HG02588 (cell line): ENCODE measurements at regions not wholly inside any gene's neighbourhood (a gene's known extent, or its start where the extent isn't known, plus 50 kb on each side); places are given as distances from the start of the nearest gene placed in this dataset.

Source experiments
- ATAC-seq: cut with Tn5 transposase; IDR thresholded peaks from one replicate; pipeline ENCODE4 v1.9.1; 2021; ENCODE audit warnings: mild to moderate bottlenecking, moderate library complexity; ENCODE audit not compliant: unreplicated experiment

- ATAC-seq, result no peak
These were observed 58.9 kb downstream of the IRX1 start for GRCh38 chr5:3654515-3654914.

GRCh38 chr5:3656803-3657202 lies 61.2 kb downstream of the IRX1 start:
- ATAC-seq, result no peak

- ATAC-seq, result no peak
These were observed 61.9 kb downstream of the IRX1 start for GRCh38 chr5:3657364-3658022.

GRCh38 chr5:3658929-3659328 lies 63.3 kb downstream of the IRX1 start:
- ATAC-seq, result no peak

GRCh38 chr5:3659907-3660306 lies 64.3 kb downstream of the IRX1 start:
- no peak for ATAC-seq

- no peak for ATAC-seq
These were observed 65.0 kb downstream of the IRX1 start for GRCh38 chr5:3660630-3661029.

- no peak for ATAC-seq
These were observed 66.2 kb downstream of the IRX1 start for GRCh38 chr5:3661755-3662296.

GRCh38 chr5:3662344-3662743 lies 66.7 kb downstream of the IRX1 start:
- ATAC-seq, result no peak

- no peak for ATAC-seq
These were observed 75.7 kb downstream of the IRX1 start for GRCh38 chr5:3671337-3671736.

GRCh38 chr5:3678801-3679200 lies 83.2 kb downstream of the IRX1 start:
- no peak for ATAC-seq

GRCh38 chr5:3680821-3681220 lies 85.2 kb downstream of the IRX1 start:
- ATAC-seq, result no peak

GRCh38 chr5:3684118-3684517 lies 88.5 kb downstream of the IRX1 start:
- no peak for ATAC-seq

GRCh38 chr5:3684771-3685354 lies 89.2 kb downstream of the IRX1 start:
- ATAC-seq, result no peak

- ATAC-seq, result no peak
These were observed 99.2 kb downstream of the IRX1 start for GRCh38 chr5:3694819-3695218.

GRCh38 chr5:3695818-3696217 lies 100.2 kb downstream of the IRX1 start:
- ATAC-seq, result no peak

GRCh38 chr5:3698412-3698811 lies 102.8 kb downstream of the IRX1 start:
- no peak for ATAC-seq

GRCh38 chr5:3701694-3702093 lies 106.1 kb downstream of the IRX1 start:
- ATAC-seq, result no peak

GRCh38 chr5:3704661-3705060 lies 109.0 kb downstream of the IRX1 start:
- ATAC-seq, result no peak

- ATAC-seq, result no peak
These were observed 113.6 kb downstream of the IRX1 start for GRCh38 chr5:3709068-3709716.

GRCh38 chr5:3709717-3710348 lies 114.2 kb downstream of the IRX1 start:
- no peak for ATAC-seq

- ATAC-seq, result no peak
These were observed 119.4 kb downstream of the IRX1 start for GRCh38 chr5:3715062-3715461.

- ATAC-seq, result no peak
These were observed 134.0 kb downstream of the IRX1 start for GRCh38 chr5:3729631-3730030.
